Superior temporal gyrus (tissue), 1 donor: ENCODE measurements at regions not wholly inside any gene's neighbourhood (a gene's known extent, or its start where the extent isn't known, plus 50 kb on each side); places are given as distances from the start of the nearest gene placed in this dataset.

ENCODE experiments used
- DNase-seq: peaks from one replicate; pipeline ENCODE4 v3.0.0-alpha.2; 2016; ENCODE audit errors: extremely low spot score

- DNase-seq = no peak
These were observed 56.4 kb upstream of the F13A1 start for GRCh38 chr6:6376845-6377244.

- DNase-seq = no peak
These were observed 57.2 kb upstream of the F13A1 start for GRCh38 chr6:6377621-6378020.

GRCh38 chr6:6379573-6379972 is 59.1 kb upstream of the F13A1 start:
- DNase-seq = no peak

- DNase-seq = no peak
These were observed 64.1 kb upstream of the F13A1 start for GRCh38 chr6:6384520-6384919.

GRCh38 chr6:6386010-6386409 is 65.5 kb upstream of the F13A1 start:
- DNase-seq = no peak

GRCh38 chr6:6390849-6391602 is 70.6 kb upstream of the F13A1 start:
- peak; percentile 26 for DNase-seq

GRCh38 chr6:6392214-6393068 is 72.0 kb upstream of the F13A1 start:
- DNase-seq = no peak

- no peak for DNase-seq
These were observed 72.6 kb upstream of the F13A1 start for GRCh38 chr6:6393069-6393529.

GRCh38 chr6:6395581-6396197 is 75.2 kb upstream of the F13A1 start:
- peak; percentile 65 for DNase-seq

- DNase-seq = no peak
These were observed 77.4 kb upstream of the F13A1 start for GRCh38 chr6:6397842-6398241.

- no peak for DNase-seq
These were observed 79.1 kb upstream of the F13A1 start for GRCh38 chr6:6399568-6399967.

GRCh38 chr6:6401401-6401800 is 80.9 kb upstream of the F13A1 start:
- no peak for DNase-seq

- DNase-seq = no peak
These were observed 81.5 kb upstream of the F13A1 start for GRCh38 chr6:6402006-6402405.

- DNase-seq = no peak
These were observed 82.1 kb upstream of the F13A1 start for GRCh38 chr6:6402591-6402990.

- DNase-seq = no peak
These were observed 84.6 kb upstream of the F13A1 start for GRCh38 chr6:6405031-6405430.

GRCh38 chr6:6405997-6406714 is 85.7 kb upstream of the F13A1 start:
- DNase-seq = no peak

- no peak for DNase-seq
These were observed 86.2 kb upstream of the F13A1 start for GRCh38 chr6:6406715-6407070.

GRCh38 chr6:6407071-6407741 is 86.7 kb upstream of the F13A1 start:
- no peak for DNase-seq

- DNase-seq = no peak
These were observed 89.1 kb upstream of the F13A1 start for GRCh38 chr6:6409397-6410030.

GRCh38 chr6:6411115-6411514 is 90.7 kb upstream of the F13A1 start:
- no peak for DNase-seq

- DNase-seq = no peak
These were observed 91.8 kb upstream of the F13A1 start for GRCh38 chr6:6412221-6412620.
